ENCODE measurements at regions not wholly inside any gene's neighbourhood (a gene's known extent, or its start where the extent isn't known, plus 50 kb on each side); places are given as distances from the start of the nearest gene placed in this dataset.

GRCh38 chr5:10870791-10871190 is 109.8 kb upstream of the DAP start:
- Mint-ChIP-seq H3K9me3 (no peaks in the 10 kb centered on the region), H3K36me3 (no peaks in the 10 kb centered on the region), H3K27ac (no peak overlapping the region), H3K4me1 (no peaks in the 10 kb centered on the region), H3K27me3 (peaks cover 5 to 13% of the 10 kb centered on the region in 2 donors), H3K4me3 (no peak overlapping the region)
- H3K4me3 ChIP-seq (ENCODE audit: control insufficient read depth in 1 of 2, extremely low read depth in 1 of 2, low read length in 1 of 2), result no peak overlapping the region
- no peaks in the 10 kb centered on the region for H3K36me3 ChIP-seq (ENCODE audit: control insufficient read depth in 2 of 2, extremely low read depth in 1 of 2, insufficient read depth in 1 of 2, low read length in 1 of 2)
- H3K27ac ChIP-seq (ENCODE audit: low read length), result no peak overlapping the region
- ChIA-PET CTCF (interaction anchor here in 1 of 2 donors (1.1 kb wide), 1 partner anchor 8 kb away, joined by 3 read pairs; no protein-coding TSS in a partner anchor), POLR2A (no interaction called here)
- H3K9me3 ChIP-seq, result no peaks in the 10 kb centered on the region
- no peak for DNase-seq
- H3K4me1 ChIP-seq (ENCODE audit: control insufficient read depth in 1 of 2, extremely low read depth in 1 of 2, insufficient read depth in 2 of 2, low read length in 2 of 2), result no peaks in the 10 kb centered on the region
- WGBS (ENCODE audit: insufficient coverage), result no CpG with 5 or more reads among the region's 11 CpGs
- H3K27me3 ChIP-seq (replicated peaks in 1 of 2; ENCODE audit: control insufficient read depth in 2 of 2, extremely low read depth in 1 of 2, insufficient read depth in 2 of 2, low read length in 1 of 2), result peaks cover 0 to 6% of the 10 kb centered on the region in 2 experiments
- no peak for ATAC-seq (replicated peaks in 1 of 4)

GRCh38 chr5:10868956-10869355 is 107.9 kb upstream of the DAP start:
- H3K27ac Mint-ChIP-seq, result no peak overlapping the region
- ChIA-PET CTCF (interaction anchor here in 1 of 2 donors (1.0 kb wide), 1 partner anchor 9 kb away, joined by 3 read pairs; no protein-coding TSS in a partner anchor), POLR2A (no interaction called here)
- 86% methylated on average over 6 of the region's 7 CpGs for WGBS (ENCODE audit: insufficient coverage)
- no peak for ATAC-seq (replicated peaks in 1 of 4)
- H3K36me3 Mint-ChIP-seq, result no peaks in the 10 kb centered on the region
- H3K27me3 ChIP-seq (replicated peaks in 1 of 2; ENCODE audit: control insufficient read depth in 2 of 2, extremely low read depth in 1 of 2, insufficient read depth in 2 of 2, low read length in 1 of 2), result peaks cover 0 to 8% of the 10 kb centered on the region in 2 experiments
- no peak for DNase-seq
- no peaks in the 10 kb centered on the region for H3K9me3 ChIP-seq
- H3K9me3 Mint-ChIP-seq, result no peaks in the 10 kb centered on the region
- H3K36me3 ChIP-seq (ENCODE audit: control insufficient read depth in 2 of 2, extremely low read depth in 1 of 2, insufficient read depth in 1 of 2, low read length in 1 of 2), result no peaks in the 10 kb centered on the region
- no peaks in the 10 kb centered on the region for H3K4me1 ChIP-seq (ENCODE audit: control insufficient read depth in 1 of 2, extremely low read depth in 1 of 2, insufficient read depth in 2 of 2, low read length in 2 of 2)
- H3K4me1 Mint-ChIP-seq, result no peaks in the 10 kb centered on the region
- no peak overlapping the region for H3K4me3 Mint-ChIP-seq
- H3K27me3 Mint-ChIP-seq, result peaks cover 9% of the 10 kb centered on the region in 2 donors
- H3K4me3 ChIP-seq (ENCODE audit: control insufficient read depth in 1 of 2, extremely low read depth in 1 of 2, low read length in 1 of 2), result no peak overlapping the region
- no peak overlapping the region for H3K27ac ChIP-seq (ENCODE audit: low read length)

GRCh38 chr5:10867389-10868303 is 106.6 kb upstream of the DAP start:
- Histone ChIP-seq H3K9me3 (no peaks in the 10 kb centered on the region), H3K4me3 (ENCODE audit: control insufficient read depth in 1 of 2, extremely low read depth in 1 of 2, low read length in 1 of 2) (no peak overlapping the region), H3K4me1 (ENCODE audit: control insufficient read depth in 1 of 2, extremely low read depth in 1 of 2, insufficient read depth in 2 of 2, low read length in 2 of 2) (no peaks in the 10 kb centered on the region), H3K36me3 (ENCODE audit: control insufficient read depth in 2 of 2, extremely low read depth in 1 of 2, insufficient read depth in 1 of 2, low read length in 1 of 2) (no peaks in the 10 kb centered on the region), H3K27me3 (replicated peaks in 1 of 2; ENCODE audit: control insufficient read depth in 2 of 2, extremely low read depth in 1 of 2, insufficient read depth in 2 of 2, low read length in 1 of 2) (peaks cover 0 to 11% of the 10 kb centered on the region in 2 experiments), H3K27ac (ENCODE audit: low read length) (no peak overlapping the region)
- CTCF ChIA-PET, result interaction anchor here in 1 of 2 donors (1.0 kb wide), 1 partner anchor 9 kb away, joined by 4 read pairs; no protein-coding TSS in a partner anchor
- POLR2A ChIA-PET, result no interaction called here
- H3K4me1 Mint-ChIP-seq, result peaks cover 0 to 1% (median 0%) of the 10 kb centered on the region in 3 donors
- H3K4me3 Mint-ChIP-seq, result no peak overlapping the region
- H3K36me3 Mint-ChIP-seq, result no peaks in the 10 kb centered on the region
- H3K27me3 Mint-ChIP-seq, result peaks cover 9 to 12% of the 10 kb centered on the region in 2 donors
- DNase-seq (no peak), ATAC-seq (replicated peaks in 1 of 4) (no peak)
- H3K9me3 Mint-ChIP-seq, result no peaks in the 10 kb centered on the region
- WGBS (ENCODE audit: insufficient coverage), result 89% methylated on average over 10 of the region's 13 CpGs
- no peak overlapping the region for H3K27ac Mint-ChIP-seq

GRCh38 chr5:10866913-10867312 is 105.9 kb upstream of the DAP start:
- 40% methylated on average over 1 of the region's 4 CpGs for WGBS (ENCODE audit: insufficient coverage)
- H3K4me1 ChIP-seq (ENCODE audit: control insufficient read depth in 1 of 2, extremely low read depth in 1 of 2, insufficient read depth in 2 of 2, low read length in 2 of 2), result no peaks in the 10 kb centered on the region
- DNase-seq (no peak), ATAC-seq (replicated peaks in 1 of 4) (no peak)
- Mint-ChIP-seq H3K4me3 (no peak overlapping the region), H3K27ac (no peak overlapping the region), H3K4me1 (peaks cover 0 to 1% (median 0%) of the 10 kb centered on the region in 3 donors), H3K27me3 (peaks cover 8 to 9% of the 10 kb centered on the region in 2 donors), H3K9me3 (no peaks in the 10 kb centered on the region), H3K36me3 (no peaks in the 10 kb centered on the region)
- CTCF ChIA-PET, result no interaction called here
- no peaks in the 10 kb centered on the region for H3K9me3 ChIP-seq
- no peak overlapping the region for H3K27ac ChIP-seq (ENCODE audit: low read length)
- POLR2A ChIA-PET, result no interaction called here
- no peaks in the 10 kb centered on the region for H3K36me3 ChIP-seq (ENCODE audit: control insufficient read depth in 2 of 2, extremely low read depth in 1 of 2, insufficient read depth in 1 of 2, low read length in 1 of 2)
- peaks cover 0 to 11% of the 10 kb centered on the region in 2 experiments for H3K27me3 ChIP-seq (replicated peaks in 1 of 2; ENCODE audit: control insufficient read depth in 2 of 2, extremely low read depth in 1 of 2, insufficient read depth in 2 of 2, low read length in 1 of 2)
- no peak overlapping the region for H3K4me3 ChIP-seq (ENCODE audit: control insufficient read depth in 1 of 2, extremely low read depth in 1 of 2, low read length in 1 of 2)

- Mint-ChIP-seq H3K4me1 (peaks cover 0 to 1% (median 0%) of the 10 kb centered on the region in 3 donors), H3K36me3 (no peaks in the 10 kb centered on the region), H3K9me3 (no peaks in the 10 kb centered on the region), H3K27me3 (peaks cover 4 to 5% of the 10 kb centered on the region in 2 donors), H3K4me3 (no peak overlapping the region), H3K27ac (no peak overlapping the region)
- ChIA-PET CTCF (interaction anchor here in 1 of 2 donors (0.6 kb wide), 1 partner anchor 382 kb away, joined by 3 read pairs; no protein-coding TSS in a partner anchor), POLR2A (no interaction called here)
- Histone ChIP-seq H3K4me3 (ENCODE audit: control insufficient read depth in 1 of 2, extremely low read depth in 1 of 2, low read length in 1 of 2) (no peak overlapping the region), H3K36me3 (ENCODE audit: control insufficient read depth in 2 of 2, extremely low read depth in 1 of 2, insufficient read depth in 1 of 2, low read length in 1 of 2) (no peaks in the 10 kb centered on the region), H3K9me3 (no peaks in the 10 kb centered on the region), H3K27ac (ENCODE audit: low read length) (no peak overlapping the region), H3K27me3 (replicated peaks in 1 of 2; ENCODE audit: control insufficient read depth in 2 of 2, extremely low read depth in 1 of 2, insufficient read depth in 2 of 2, low read length in 1 of 2) (peaks cover 0 to 14% of the 10 kb centered on the region in 2 experiments), H3K4me1 (ENCODE audit: control insufficient read depth in 1 of 2, extremely low read depth in 1 of 2, insufficient read depth in 2 of 2, low read length in 2 of 2) (no peaks in the 10 kb centered on the region)
- DNase-seq, result peak in 26 of 35 experiments; percentile 7 to 60 (median 30)
- 83% methylated on average over 4 of the region's 15 CpGs for WGBS (ENCODE audit: insufficient coverage)
- ATAC-seq (replicated peaks in 1 of 4), result peak in 3 of 4 experiments; percentile 38 to 61 (median 52)
Observed at GRCh38 chr5:10863763-10864383, 102.8 kb upstream of the DAP start.

GRCh38 chr5:10862085-10862484 is 101.1 kb upstream of the DAP start:
- Histone ChIP-seq H3K9me3 (no peaks in the 10 kb centered on the region), H3K36me3 (ENCODE audit: control insufficient read depth in 2 of 2, extremely low read depth in 1 of 2, insufficient read depth in 1 of 2, low read length in 1 of 2) (no peaks in the 10 kb centered on the region), H3K4me3 (ENCODE audit: control insufficient read depth in 1 of 2, extremely low read depth in 1 of 2, low read length in 1 of 2) (no peak overlapping the region), H3K27me3 (replicated peaks in 1 of 2; ENCODE audit: control insufficient read depth in 2 of 2, extremely low read depth in 1 of 2, insufficient read depth in 2 of 2, low read length in 1 of 2) (peaks cover 0 to 23% of the 10 kb centered on the region in 2 experiments), H3K27ac (ENCODE audit: low read length) (no peak overlapping the region), H3K4me1 (ENCODE audit: control insufficient read depth in 1 of 2, extremely low read depth in 1 of 2, insufficient read depth in 2 of 2, low read length in 2 of 2) (peaks cover 0 to 2% of the 10 kb centered on the region in 2 experiments)
- WGBS (ENCODE audit: insufficient coverage), result 100% methylated on average over 1 of the region's 1 CpG
- Mint-ChIP-seq H3K9me3 (no peaks in the 10 kb centered on the region), H3K36me3 (no peaks in the 10 kb centered on the region), H3K27ac (no peak overlapping the region), H3K27me3 (peaks cover 14 to 17% of the 10 kb centered on the region in 2 donors), H3K4me1 (peaks cover under 1 to 3% (median 1%) of the 10 kb centered on the region in 3 donors), H3K4me3 (no peak overlapping the region)
- ChIA-PET POLR2A (no interaction called here), CTCF (no interaction called here)
- ATAC-seq (replicated peaks in 1 of 4), result no peak
- no peak for DNase-seq
